Hepatocyte (in vitro differentiated cells): ENCODE measurements at regions not wholly inside any gene's neighbourhood (a gene's known extent, or its start where the extent isn't known, plus 50 kb on each side); places are given as distances from the start of the nearest gene placed in this dataset.
A peak's percentile ranks its signal among the peaks of the same experiment; 100 is the strongest.

Experiments
- DNase-seq: peaks from one replicate; pipeline ENCODE4 v3.0.0-alpha.2; 2016; ENCODE audit warnings: low spot score
- H2AFZ ChIP-seq: fragments of 200-600 bp; sonication (generic); 2 replicates; pipeline ENCODE4 v1.6.0; 2016; ENCODE audit warnings: antibody characterized with exemption, mild to moderate bottlenecking
- H3K27ac ChIP-seq: fragments of 200-600 bp; sonication (generic); 2 replicates; pipeline ENCODE4 v1.5.1; 2016; ENCODE audit warnings: mild to moderate bottlenecking
- H3K27me3 ChIP-seq: fragments of 200-600 bp; sonication (generic); 2 replicates; pipeline ENCODE4 v1.6.1; 2016
- H3K36me3 ChIP-seq: fragments of 200-600 bp; sonication (generic); replicated peaks from 2 replicates; pipeline ENCODE4 v1.5.1; 2016; ENCODE audit warnings: low read depth; ENCODE audit not compliant: insufficient read depth
- H3K4me1 ChIP-seq: fragments of 200-600 bp; sonication (generic); 2 replicates; pipeline ENCODE4 v1.5.1; 2016; ENCODE audit warnings: mild to moderate bottlenecking, moderate library complexity; ENCODE audit not compliant: insufficient read depth
- H3K4me2 ChIP-seq: fragments of 200-600 bp; sonication (generic); 2 replicates; pipeline ENCODE4 v1.6.0; 2016
- H3K4me3 ChIP-seq: fragments of 200-600 bp; sonication (generic); 2 replicates; pipeline ENCODE4 v1.5.1; 2016; ENCODE audit warnings: mild to moderate bottlenecking
- H3K79me2 ChIP-seq: fragments of 200-600 bp; sonication (generic); 2 replicates; pipeline ENCODE4 v1.6.0; 2017; ENCODE audit warnings: mild to moderate bottlenecking
- H3K9me2 ChIP-seq: fragments of 200-600 bp; sonication (generic); replicated peaks from 2 replicates; pipeline ENCODE4 v1.6.0; 2017; ENCODE audit warnings: mild to moderate bottlenecking; ENCODE audit not compliant: insufficient read depth
- H3K9me3 ChIP-seq: fragments of 200-600 bp; sonication (generic); 2 replicates; pipeline ENCODE4 v1.5.1; 2016; ENCODE audit warnings: low read depth, mild to moderate bottlenecking
- H4K20me1 ChIP-seq: fragments of 200-600 bp; sonication (generic); 2 replicates; pipeline ENCODE4 v1.6.0; 2016; ENCODE audit warnings: mild to moderate bottlenecking; ENCODE audit not compliant: insufficient read depth, poor library complexity, severe bottlenecking
- EZH2 ChIP-seq: fragments of 200-600 bp; sonication (generic); IDR thresholded peaks from 2 replicates; pipeline ENCODE4 v1.6.1; 2016; ENCODE audit warnings: antibody characterized with exemption, mild to moderate bottlenecking, borderline replicate concordance
- EZH2phosphoT487 ChIP-seq: fragments of 200-600 bp; sonication (generic); IDR thresholded peaks from one replicate; pipeline ENCODE4 v1.6.1; 2018; ENCODE audit warnings: antibody characterized with exemption, mild to moderate bottlenecking, low read depth, moderate library complexity; ENCODE audit not compliant: unreplicated experiment, severe bottlenecking
- WGBS: methylation state at CpG from one replicate; pipeline ENCODE4 v1.1.6; 2016; ENCODE audit warnings: low lambda C conversion rate; ENCODE audit errors: missing lambda C conversion rate; 5-methylcytosine and 5-hydroxymethylcytosine counted together
- TF ChIP-seq, protein P1 (sequence below): fragments of 200-600 bp; sonication (generic); IDR thresholded peaks from 2 replicates; pipeline ENCODE4 v1.5.1; 2016; ENCODE audit warnings: antibody characterized with exemption, mild to moderate bottlenecking; ENCODE audit not compliant: poor library complexity

GRCh38 chr1:218946147-218946546, 227.5 kb upstream of the LYPLAL1 start:
- Histone ChIP-seq H3K79me2 (no peaks in the 10 kb centered on the region), H3K36me3 (no peaks in the 10 kb centered on the region), H3K4me3 (no peak overlapping the region), H2AFZ (no peak overlapping the region), H3K9me2 (no peaks in the 10 kb centered on the region), H3K27ac (peak overlapping the region; percentile 54), H4K20me1 (no peaks in the 10 kb centered on the region), H3K4me1 (no peaks in the 10 kb centered on the region), H3K27me3 (no peaks in the 10 kb centered on the region), H3K9me3 (no peaks in the 10 kb centered on the region), H3K4me2 (no peak overlapping the region)
- TF ChIP-seq EZH2phosphoT487: no peak
- no peak for TF ChIP-seq EZH2
- TF ChIP-seq, protein P1, sequence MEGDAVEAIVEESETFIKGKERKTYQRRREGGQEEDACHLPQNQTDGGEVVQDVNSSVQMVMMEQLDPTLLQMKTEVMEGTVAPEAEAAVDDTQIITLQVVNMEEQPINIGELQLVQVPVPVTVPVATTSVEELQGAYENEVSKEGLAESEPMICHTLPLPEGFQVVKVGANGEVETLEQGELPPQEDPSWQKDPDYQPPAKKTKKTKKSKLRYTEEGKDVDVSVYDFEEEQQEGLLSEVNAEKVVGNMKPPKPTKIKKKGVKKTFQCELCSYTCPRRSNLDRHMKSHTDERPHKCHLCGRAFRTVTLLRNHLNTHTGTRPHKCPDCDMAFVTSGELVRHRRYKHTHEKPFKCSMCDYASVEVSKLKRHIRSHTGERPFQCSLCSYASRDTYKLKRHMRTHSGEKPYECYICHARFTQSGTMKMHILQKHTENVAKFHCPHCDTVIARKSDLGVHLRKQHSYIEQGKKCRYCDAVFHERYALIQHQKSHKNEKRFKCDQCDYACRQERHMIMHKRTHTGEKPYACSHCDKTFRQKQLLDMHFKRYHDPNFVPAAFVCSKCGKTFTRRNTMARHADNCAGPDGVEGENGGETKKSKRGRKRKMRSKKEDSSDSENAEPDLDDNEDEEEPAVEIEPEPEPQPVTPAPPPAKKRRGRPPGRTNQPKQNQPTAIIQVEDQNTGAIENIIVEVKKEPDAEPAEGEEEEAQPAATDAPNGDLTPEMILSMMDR: no peak
- peak; percentile 24 for DNase-seq
- 45% methylated on average over 2 of the region's 2 CpGs for WGBS

DNA sequence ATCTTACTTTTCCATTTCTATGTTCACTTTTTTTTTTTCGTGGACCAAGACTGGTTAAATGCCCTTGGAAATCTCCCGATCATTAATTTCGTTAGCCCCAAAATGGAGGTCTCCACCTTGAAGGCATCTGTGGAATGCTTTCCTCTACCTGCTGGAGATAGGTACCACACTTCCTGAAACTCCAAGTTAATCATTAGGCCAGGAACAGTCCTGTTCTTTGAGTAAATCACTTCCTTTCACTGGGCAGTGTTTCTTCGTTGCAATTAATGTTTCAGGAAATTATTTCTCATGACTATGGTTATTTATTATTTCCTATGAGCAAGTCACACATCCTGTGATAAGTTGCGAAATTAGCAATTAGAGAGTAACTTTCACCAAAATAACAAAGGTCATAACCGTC, 225.2 kb upstream of the LYPLAL1 start:
- DNase-seq: no peak
- no peaks in the 10 kb centered on the region for H4K20me1 ChIP-seq
- H2AFZ ChIP-seq: no peak overlapping the region
- H3K4me1 ChIP-seq: no peaks in the 10 kb centered on the region
- 93% methylated on average over 6 of the region's 6 CpGs for WGBS
- H3K9me3 ChIP-seq: no peaks in the 10 kb centered on the region
- no peak overlapping the region for H3K27ac ChIP-seq
- TF ChIP-seq, protein P1: no peak
- TF ChIP-seq EZH2: no peak
- no peak overlapping the region for H3K4me2 ChIP-seq
- H3K4me3 ChIP-seq: no peak overlapping the region
- no peaks in the 10 kb centered on the region for H3K9me2 ChIP-seq
- no peaks in the 10 kb centered on the region for H3K27me3 ChIP-seq
- H3K79me2 ChIP-seq: no peaks in the 10 kb centered on the region
- H3K36me3 ChIP-seq: no peaks in the 10 kb centered on the region

DNA sequence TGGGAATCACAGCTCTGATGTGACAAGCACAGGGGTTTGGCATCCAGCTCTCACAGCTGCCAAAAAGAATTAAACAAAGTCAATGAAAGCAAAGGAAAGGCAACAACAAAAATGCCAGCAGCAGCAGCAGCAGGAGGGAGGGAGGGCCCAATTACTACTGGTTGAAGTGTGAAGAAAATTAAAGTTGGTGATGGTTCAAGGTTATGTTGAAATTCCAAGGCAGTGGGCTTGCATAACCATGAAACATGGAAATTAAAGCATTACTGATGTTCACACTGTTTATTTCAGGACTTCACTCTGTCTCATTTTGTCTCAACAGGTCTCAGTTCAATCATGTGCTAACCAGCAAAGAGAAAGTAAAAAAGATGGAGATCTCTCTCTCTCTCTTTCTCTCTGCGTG, 220.3 kb upstream of the LYPLAL1 start:
- Histone ChIP-seq H3K4me3 (no peak overlapping the region), H3K27ac (no peak overlapping the region), H3K9me3 (no peaks in the 10 kb centered on the region), H3K4me1 (no peaks in the 10 kb centered on the region), H3K36me3 (no peaks in the 10 kb centered on the region), H3K79me2 (no peaks in the 10 kb centered on the region), H2AFZ (no peak overlapping the region), H3K9me2 (no peaks in the 10 kb centered on the region), H4K20me1 (no peaks in the 10 kb centered on the region), H3K27me3 (no peaks in the 10 kb centered on the region), H3K4me2 (no peak overlapping the region)
- WGBS: 91% methylated on average over 1 of the region's 1 CpG
- no peak for TF ChIP-seq EZH2phosphoT487
- TF ChIP-seq EZH2: no peak
- TF ChIP-seq, protein P1: no peak
- DNase-seq: no peak

- H2AFZ ChIP-seq: peak overlapping the region; percentile 18
Observed at GRCh38 chr1:218957971-218958370, 215.7 kb upstream of the LYPLAL1 start.

More at GRCh38 chr1:218957971-218958370, 215.7 kb upstream of the LYPLAL1 start:
- no peak overlapping the region for H3K4me2 ChIP-seq
- TF ChIP-seq EZH2phosphoT487 (no peak), EZH2 (no peak)
- TF ChIP-seq, protein P1: no peak
- no peak overlapping the region for H3K4me3 ChIP-seq
- no peaks in the 10 kb centered on the region for H3K27me3 ChIP-seq
- H3K27ac ChIP-seq: no peak overlapping the region
- no peaks in the 10 kb centered on the region for H4K20me1 ChIP-seq
- WGBS: 45% methylated on average over 2 of the region's 2 CpGs
- H3K79me2 ChIP-seq: no peaks in the 10 kb centered on the region
- DNase-seq: no peak
- H3K9me3 ChIP-seq: no peaks in the 10 kb centered on the region
- no peaks in the 10 kb centered on the region for H3K36me3 ChIP-seq
- no peaks in the 10 kb centered on the region for H3K4me1 ChIP-seq
- H3K9me2 ChIP-seq: no peaks in the 10 kb centered on the region
